DMS114 treated with DMSO at 0.1 percent for 48 hours (cell line): ENCODE measurements at regions not wholly inside any gene's neighbourhood (a gene's known extent, or its start where the extent isn't known, plus 50 kb on each side); places are given as distances from the start of the nearest gene placed in this dataset.

Experiments
- DNase-seq: peaks from one replicate; lab custom pipeline; 2025; ENCODE audit not compliant: unreplicated experiment; lab: John Stamatoyannopoulos, UW

DNA sequence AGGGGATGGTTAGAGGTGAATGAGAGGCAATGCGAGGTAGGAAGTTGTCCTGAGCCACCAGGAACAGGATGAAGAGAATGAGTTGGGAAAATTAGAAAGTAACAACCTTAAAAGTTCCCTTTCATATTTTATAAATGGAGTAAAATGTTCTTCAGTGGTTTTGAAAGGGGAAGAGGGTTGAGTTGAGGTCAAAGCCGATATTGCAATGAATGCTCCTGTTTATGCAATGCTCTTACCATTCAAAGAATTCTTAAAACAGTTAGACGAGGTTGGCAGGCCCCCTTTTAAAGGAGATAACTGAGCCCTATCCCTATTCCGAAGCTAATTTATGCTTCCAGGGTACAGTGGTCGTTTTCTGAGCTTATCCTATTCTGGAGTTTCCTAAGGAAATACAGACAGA, 2110.3 kb upstream of the CELF4 start:
- no peak for DNase-seq

DNA sequence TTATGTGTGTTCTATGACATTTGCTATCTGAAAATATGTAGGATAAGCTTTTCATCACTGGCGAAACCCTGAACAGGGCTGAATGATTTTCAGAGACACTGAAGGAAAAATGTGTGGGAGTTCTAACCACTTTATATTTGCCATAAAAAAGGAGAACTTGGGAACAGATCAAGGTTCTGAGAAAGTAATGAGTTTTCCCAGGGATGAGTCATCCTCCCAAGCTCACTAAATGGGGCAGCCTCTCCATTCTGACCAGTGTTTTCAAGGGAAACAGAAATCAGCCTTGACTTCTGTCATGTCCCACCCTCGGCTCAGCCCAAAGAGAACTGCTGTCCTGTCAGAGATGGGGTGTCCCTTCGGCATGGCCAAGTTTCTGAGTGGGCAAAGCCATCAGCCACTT, 2109.8 kb upstream of the CELF4 start:
- no peak for DNase-seq

DNA sequence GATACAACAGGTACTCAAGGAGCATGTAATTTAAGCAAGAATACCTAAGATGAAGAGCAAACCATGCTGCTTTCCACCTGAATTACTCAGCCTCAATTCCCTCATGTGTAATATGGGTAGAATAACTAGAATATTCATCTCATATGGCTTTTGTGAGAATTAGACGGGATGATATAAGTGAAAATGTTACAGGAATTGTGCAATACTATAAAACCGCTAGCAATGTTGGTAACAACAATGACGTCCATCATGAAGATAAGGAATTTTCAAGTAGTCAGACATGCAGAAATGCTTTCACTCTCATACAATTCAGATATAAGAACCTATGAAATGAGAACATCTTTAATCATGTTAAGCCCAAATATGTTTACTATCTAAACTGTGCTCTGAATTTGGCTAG, 2106.6 kb upstream of the CELF4 start:
- no peak for DNase-seq

DNA sequence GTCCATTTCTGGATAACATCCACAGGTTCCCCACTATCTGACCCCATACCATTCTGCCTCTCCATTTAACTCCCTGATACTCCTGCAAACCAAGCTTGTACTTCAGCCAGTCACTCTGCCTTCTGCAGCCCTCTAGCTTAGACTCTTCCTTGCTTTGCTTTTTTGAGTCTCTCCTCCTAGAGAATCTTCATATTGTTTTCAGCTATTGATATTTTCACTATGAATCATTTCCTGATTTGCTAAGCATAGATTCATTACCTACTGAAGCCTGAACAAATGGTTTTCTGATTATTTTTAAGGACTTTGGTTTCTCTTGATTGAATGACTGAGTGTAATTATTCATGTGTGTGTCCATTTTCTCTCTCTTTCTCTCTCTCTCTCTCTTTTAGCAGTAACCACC, 2102.3 kb upstream of the CELF4 start:
- no peak for DNase-seq

DNA sequence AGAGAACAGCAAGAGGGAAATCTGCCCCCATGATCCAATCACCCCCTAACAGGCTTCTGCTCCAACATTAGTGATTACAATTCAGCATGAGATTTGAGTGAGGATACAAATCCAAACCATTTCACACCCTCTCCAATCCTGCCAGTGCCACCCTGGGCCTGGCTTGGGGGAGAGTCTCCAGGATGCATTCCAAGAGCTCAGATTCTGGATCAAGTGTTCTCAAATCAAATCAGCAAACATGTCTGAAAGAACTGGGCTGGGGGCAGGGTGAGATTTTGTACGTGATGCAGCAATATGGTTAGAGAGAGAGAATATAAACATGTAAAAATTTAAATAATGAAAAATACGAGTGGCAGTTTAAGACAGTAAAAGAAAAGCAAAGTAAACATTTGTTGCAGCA, 2100.9 kb upstream of the CELF4 start:
- no peak for DNase-seq

DNA sequence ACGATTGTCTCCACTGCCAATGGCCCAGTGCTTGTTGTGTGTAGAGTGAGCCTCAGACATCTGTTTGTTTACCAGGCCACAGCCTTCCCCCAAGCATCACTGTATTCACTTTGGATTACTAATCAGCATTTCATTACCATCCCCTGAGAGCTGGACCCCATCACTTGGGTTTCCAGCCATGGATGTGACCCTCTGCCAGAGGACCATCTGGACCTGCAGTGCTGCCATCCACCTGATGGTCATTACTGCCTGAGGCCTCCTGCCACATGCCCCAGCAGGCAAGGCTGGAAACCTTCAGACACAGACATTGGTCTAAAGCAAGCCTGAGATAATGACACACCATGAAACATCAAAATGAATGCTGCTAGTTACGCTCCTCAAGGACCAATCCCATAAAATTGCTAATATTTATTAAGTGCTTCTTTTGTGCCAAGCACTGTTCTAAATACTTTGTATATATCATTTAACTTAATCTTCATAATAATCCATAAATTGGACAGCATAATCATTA, 2096.3 kb upstream of the CELF4 start:
- DNase-seq = no peak

DNA sequence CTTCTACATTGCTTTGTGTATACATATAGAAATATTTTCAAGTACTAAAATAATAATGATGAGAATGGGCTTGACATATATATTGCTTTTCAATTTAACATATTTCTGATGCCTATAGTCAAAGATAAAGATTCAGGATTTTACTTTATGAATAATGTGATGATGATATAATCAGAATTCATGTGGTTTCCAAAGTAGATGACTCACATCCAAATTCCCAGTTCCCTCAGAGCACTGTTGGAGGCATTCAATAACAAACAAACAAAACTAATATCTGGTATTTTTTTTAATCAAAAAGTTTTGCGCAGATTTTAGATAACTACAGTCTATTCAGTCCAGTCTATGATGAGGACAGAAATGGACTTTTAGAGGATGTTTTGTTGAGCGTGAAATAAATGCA, 2094.5 kb upstream of the CELF4 start:
- DNase-seq = no peak

DNA sequence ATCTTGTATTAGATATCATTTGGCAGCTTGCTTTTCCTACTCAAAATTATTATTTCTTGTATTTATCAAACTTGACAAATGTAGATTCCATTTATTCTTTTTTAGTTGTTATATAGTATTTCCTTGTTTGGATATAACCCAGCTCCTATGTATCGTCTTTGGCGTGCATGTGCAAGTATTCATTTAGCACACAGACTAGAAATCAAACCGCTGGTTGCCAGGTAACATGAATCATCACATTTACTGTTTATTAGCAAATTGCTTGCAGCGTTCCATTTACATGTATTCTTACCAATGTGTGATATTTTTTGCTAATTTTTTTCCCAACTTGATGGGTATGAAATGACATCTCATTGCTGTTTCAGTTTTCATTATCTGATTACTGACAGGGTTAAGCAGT, 2089.7 kb upstream of the CELF4 start:
- DNase-seq = no peak

DNA sequence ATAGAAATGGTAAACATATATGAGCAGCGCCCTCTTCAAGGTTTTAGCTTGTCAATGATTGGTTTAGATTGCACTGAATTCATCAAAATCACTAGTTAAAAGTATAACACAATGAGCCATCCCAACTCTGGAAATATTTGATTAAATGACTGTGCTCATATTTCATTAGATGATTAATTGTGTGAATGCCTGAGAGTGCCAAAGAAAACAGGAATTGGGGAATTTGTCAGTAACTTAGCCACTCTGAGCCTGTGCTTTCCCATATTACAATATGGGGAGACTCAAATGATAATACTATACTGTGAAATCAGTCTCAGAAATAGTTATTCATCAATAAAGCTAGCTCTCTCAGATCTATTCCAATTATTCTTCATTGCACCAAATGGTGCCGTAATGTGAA, 2087.6 kb upstream of the CELF4 start:
- DNase-seq = no peak

DNA sequence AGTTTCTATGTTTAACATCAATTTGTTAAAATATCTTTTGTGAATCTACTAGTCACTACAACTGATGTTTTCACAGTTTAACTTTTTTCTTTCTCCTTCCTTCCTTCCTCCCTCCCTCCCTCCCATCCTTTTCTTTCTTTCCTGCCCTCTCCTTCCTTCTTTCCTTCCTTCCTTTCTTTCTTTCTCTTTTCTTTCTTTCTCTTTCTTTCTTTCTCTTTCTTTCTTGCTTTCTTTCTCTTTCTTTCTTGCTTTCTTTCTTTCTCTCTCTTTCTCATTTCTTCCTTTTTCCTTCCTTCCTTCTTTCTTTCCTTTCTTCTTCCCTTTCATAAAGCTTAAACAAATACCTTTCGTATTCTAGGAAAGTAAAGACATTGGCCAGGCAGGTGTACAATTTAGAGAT, 2083.0 kb upstream of the CELF4 start:
- no peak for DNase-seq

DNA sequence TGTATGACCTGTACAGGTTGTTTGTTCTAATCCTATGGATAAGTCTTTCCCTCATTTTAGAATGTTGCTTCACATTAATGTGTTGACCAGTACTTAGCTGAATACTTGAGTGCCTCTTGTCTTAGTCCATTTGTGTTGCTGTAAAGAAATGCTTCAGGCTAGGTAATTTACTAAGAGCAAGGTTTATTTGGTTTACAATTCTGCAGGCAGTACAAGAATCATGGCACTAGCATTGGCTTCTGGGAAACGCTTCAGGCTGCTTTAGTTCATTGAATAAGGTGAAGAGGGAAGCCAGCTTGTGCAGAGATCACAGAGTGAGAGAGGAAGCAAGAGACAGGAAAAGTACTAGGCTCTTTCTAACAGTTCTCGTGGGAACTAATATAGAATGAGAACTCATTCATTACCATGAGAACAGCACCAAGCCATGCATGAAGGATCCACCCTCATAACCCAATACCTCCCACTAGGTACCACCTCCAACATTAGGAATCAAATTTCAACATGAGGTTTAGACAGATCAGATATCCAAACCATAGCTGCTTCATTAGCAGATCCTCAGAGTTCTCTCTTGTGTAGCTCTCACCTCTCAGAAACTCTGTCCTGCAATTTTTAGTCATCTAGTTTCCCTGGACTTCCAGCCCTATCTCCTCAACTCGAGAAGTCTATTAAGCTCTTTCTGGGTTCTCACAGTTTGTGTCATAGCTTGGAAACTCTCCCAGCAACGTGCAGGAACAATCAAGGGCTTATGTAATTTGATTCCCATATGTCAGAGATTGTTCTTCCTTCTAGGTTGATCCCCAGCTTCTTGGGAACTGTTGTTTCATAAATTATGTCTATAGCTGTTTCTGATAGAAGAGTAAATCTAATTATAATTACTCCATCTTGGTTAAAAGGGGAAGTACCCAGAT, 2082.3 kb upstream of the CELF4 start:
- DNase-seq = no peak

DNA sequence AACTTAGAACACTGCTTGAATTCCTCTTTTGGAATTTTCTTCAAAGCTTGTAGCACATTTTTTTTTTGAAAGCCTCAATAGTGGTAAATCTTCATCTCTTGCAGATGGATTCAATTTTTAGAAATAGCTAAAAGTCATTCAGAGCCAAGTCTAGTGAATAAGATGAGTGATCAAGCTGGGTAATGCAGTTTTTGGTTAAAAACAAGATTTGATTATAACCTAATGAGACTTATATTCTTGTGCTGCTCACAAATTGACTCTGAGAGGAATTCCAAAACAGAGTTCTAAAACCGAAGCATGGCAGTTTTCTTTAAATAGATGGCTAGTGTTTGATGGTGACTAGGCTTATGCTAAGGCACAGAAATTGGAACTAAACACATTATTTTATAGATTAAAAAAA, 2072.6 kb upstream of the CELF4 start:
- no peak for DNase-seq

DNA sequence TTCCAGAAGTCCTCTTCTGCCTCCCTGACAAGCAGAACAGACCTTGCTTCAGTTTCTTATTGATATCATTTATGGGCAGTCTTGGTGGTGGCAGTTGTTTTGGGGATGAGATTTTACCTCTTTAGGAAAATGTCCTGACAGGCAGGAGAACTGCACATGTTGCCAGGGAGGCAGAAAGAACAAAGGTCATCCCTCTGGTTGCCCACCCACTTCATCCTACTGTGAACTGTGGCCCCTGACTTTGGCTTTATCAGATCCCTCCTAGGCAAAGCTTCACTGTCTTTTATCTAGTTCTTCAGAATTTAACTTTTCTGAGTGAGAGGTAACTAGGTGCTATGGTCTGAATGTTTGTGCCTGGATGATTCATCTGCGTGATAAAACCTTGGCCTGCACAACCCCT, 2071.3 kb upstream of the CELF4 start:
- no peak for DNase-seq

DNA sequence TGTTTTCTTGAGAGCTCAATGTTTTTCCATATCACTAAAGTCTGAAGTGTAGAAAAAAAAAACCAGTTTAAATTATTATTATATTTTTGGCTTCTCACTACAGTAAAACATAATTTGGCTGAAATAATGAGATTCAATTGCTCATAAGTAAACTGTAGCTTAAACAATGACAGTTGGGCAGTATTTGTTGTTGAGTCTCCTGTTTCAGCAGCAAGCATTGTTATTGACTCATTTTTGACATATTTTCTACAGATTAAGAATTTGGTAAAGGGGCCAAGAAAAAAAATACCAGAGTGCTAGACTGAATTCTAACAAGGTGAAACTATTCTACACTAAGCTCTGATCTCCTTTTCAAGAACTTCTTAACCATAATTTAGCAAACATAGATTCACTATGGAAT, 2070.4 kb upstream of the CELF4 start:
- no peak for DNase-seq

DNA sequence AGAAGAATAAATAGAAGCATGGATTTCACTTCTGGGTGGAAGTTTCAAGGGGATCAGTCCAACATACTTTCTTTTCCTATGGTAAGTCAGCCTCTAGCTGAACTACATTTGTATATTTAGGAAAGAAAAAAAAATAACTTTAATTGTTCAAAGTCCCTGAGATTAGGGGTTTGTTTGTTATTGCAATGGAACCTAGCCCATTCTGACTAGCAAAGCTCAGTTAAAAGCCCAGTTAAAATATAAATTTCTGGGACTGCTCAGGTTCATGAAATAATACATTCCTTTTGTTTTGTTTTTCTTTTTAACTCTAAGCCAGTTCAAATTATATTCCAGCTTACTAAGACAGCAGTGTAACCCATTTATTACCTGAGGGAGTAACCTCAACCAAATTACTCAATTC, 2069.6 kb upstream of the CELF4 start:
- DNase-seq = no peak

DNA sequence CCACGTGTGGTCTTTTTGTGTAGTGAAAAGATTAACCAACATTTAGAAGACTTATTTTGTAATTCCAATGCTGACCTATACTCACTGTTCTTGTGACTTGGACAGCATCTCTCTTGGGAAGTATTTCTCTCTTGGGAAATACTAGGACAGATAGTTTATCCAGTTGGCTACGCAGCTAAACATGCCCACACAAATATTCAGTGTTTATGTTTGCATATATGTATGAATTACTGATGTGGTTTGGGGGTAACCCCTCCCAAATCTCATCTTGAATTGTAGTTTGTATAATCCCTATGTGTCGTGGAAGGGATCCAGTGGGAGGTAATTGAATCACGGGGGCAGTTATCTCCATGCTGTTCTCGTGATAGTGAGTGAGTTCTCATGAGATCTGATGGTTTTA, 2062.3 kb upstream of the CELF4 start:
- DNase-seq = no peak

DNA sequence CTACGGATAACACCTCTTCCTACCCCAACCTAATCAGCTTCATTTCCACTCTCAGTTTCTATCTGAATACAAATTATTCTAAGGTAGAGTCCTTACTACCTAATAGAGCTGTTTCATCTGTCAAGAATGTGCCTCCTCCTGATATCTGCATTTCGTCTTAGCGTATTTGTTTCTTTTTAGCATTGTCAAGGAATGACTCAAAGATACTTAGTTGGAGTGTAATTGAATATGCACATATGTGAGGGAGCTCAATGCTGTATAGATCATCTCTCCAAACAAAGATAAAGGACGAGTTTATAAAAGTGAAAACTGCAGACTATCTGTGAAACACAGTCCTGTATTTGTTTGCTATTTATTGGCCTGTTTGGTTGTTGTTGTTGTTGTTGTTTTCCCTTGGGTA, 2059.4 kb upstream of the CELF4 start:
- DNase-seq = no peak

DNA sequence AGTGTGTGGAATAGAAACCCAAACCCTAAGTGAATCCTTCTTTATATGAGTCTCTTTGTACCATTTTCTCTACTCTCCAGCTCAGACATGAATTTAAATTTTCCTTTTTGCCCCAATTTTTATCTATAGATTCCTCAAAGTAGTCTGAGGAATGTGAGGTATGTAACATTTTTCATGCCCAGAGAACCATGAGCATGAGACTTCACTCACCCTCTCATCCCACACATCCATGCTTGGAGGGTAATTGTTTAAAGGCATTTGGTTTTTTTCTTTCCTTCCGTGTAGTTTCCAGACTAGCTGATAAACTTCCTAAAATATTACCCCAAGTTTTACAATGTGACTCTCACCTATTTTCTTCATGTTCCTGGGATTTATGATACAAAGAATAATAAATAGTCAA, 2056.8 kb upstream of the CELF4 start:
- no peak for DNase-seq

DNA sequence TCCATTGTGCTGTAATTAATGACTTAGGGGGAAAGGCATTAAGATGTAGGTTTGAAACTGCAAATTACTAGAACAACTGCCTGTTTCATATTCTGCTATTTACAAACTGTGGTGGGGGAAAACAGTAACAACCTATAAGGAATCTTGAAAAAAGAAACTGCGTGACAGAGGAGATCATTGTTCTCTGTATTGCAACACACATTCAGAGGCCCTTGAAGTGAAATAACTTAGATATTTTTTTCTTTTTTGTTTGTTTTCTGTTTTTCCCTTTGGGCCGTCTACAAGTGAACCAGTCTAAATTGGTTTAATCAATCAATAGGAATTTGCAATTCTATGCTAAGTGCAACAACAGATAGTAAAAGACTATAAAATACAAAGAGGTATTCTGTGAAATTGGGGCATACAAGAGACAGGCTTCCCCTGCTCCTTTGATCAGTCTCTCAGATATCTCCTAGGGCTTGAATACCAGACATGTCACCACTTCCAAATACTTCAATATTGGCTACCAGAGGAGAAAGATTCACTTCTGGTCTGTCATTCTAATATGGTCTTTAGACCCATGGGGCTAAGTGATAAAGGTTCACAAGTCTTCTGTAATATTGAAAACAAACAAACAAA, 2055.1 kb upstream of the CELF4 start:
- no peak for DNase-seq

DNA sequence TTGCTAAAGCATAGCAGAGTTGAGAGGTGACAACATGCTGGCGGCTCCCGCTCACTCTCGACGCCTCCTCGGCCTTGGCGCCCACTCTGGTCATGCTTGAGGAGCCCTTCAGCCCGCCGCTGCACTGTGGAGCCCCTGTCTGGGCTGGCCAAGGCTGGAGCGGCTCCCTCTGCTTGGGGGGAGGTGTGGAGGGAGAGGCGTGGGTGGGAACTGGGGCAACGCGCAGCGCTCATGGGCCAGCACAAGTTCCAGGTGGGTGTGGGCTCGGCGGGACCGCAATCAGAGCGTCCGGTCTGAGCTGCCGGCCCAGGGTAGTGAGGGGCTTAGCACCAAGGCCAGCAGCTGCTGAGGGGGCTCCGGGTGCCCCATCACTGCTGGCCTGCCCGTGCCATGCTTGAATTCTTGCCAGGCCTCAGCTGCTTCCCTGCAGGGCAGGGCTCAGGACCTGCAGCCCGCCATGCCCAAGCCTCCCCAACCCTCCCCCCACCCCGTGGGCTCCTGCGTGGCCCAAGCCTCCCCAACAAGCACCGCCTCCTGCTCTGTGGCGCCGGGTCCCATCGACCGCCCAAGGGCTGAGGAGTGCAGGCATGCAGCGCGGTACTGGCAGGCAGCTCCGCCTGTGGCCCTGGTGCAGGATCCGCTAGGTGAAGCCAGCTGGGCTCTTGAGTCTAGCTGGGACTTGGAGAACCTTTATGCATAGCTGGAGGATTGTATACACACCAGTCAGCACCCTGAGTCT, 2052.8 kb upstream of the CELF4 start:
- no peak for DNase-seq

DNA sequence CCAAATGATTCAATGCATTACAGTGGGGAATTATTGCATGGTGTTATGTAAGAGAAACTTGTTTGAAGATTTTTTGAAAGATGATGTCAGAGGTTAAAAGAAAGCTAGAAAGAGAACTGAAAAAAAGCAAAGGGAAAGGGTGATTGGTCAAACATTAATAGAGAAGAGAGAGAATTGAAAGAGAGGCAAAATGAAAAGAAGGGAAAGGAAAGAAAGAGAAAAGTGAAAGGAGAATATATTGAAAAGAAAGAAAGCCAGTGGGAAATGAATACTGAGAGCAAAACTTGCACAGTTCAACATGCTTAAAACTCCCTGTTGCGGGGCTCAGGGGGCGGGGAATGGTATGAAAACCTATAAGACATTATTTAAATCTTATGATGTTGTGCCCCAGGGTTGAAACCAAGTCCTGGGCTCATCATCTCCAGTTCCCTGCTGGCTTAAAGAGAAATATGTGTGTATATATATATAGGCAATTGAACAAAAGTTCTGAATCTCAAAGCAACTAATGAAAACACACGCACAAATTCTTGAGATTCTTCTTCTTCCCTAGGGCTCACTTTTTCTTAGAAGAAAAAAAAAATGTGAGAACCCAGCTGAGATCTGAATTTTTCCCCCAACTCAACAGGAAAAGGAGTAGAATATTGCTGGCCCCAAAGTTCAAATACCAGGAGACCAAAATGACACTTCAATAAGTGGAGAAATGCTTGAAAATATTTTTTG, 2045.9 kb upstream of the CELF4 start:
- no peak for DNase-seq
